Heart right ventricle (tissue), 16 donors: ENCODE measurements at regions not wholly inside any gene's neighbourhood (a gene's known extent, or its start where the extent isn't known, plus 50 kb on each side); places are given as distances from the start of the nearest gene placed in this dataset.

Source experiments
- ATAC-seq, 8 donors: fragments of 200-7000 bp; cut with Tn5 transposase; one replicate each; pipeline ENCODE4 v1.9.1; 2020; ENCODE audit warnings: mild to moderate bottlenecking in 8 of 8, moderate library complexity in 8 of 8, moderate number of reproducible peaks in 1 of 8
- DNase-seq, 2 donors: peaks; one replicate each; pipeline ENCODE4 v3.0.0-alpha.2; 2020
- H3K27ac ChIP-seq, 10 donors: fragments of 200-600 bp; sonication (generic) in 2 of 10; one replicate each; pipeline versions ENCODE4 v1.5.0 to v1.8.0; 2020 to 2022; ENCODE audit warnings: mild to moderate bottlenecking in 3 of 10
- H3K27me3 ChIP-seq, 7 donors: fragments of 200-600 bp; one replicate each; pipeline ENCODE4 v1.8.0; 2021 to 2022; ENCODE audit warnings: mild to moderate bottlenecking in 2 of 7
- H3K36me3 ChIP-seq, 9 donors: fragments of 200-600 bp; sonication (generic) in 1 of 9; one replicate each; pipeline versions ENCODE4 v1.5.0 to v1.8.0; 2020 to 2022; ENCODE audit warnings: mild to moderate bottlenecking in 2 of 9
- H3K4me1 ChIP-seq, 9 donors: fragments of 200-600 bp; sonication (generic) in 1 of 9; one replicate each; pipeline versions ENCODE4 v1.5.0 to v1.8.0; 2020 to 2022; ENCODE audit warnings: mild to moderate bottlenecking in 4 of 9
- H3K4me3 ChIP-seq, 10 donors: fragments of 200-600 bp; sonication (generic) in 2 of 10; one replicate each; pipeline versions ENCODE4 v1.5.0 to v1.8.0; 2020 to 2022; ENCODE audit warnings: mild to moderate bottlenecking in 7 of 10, moderate library complexity in 2 of 10
- H3K9me3 ChIP-seq, 11 donors: fragments of 200-600 bp in 10 of 11; sonication (generic) in 2 of 11; one replicate each; pipeline versions ENCODE4 v1.5.0 to v1.8.0; 2013 to 2022; ENCODE audit warnings: mild to moderate bottlenecking in 2 of 11, control low read depth in 1 of 11, moderate library complexity in 1 of 11
- WGBS, 2 donors: extraction: QIAGEN DNeasy Blood & Tissue Kit; methylation state at CpG; one replicate each; pipeline ENCODE4 v1.1.7; 2013; ENCODE audit warnings: inconsistent platforms in 1 of 2; 5-methylcytosine and 5-hydroxymethylcytosine counted together
- intact Hi-C, 10 donors: fragments of 100-400 bp; cut with DNase I; formaldehyde crosslinking; loops; one replicate each; pipeline versions ENCODE4 v1.11.1 to v1.14.2; 2022
- TF ChIP-seq, protein P1 (sequence below), 9 donors: fragments of 200-600 bp; sonication (generic) in 2 of 9; IDR thresholded peaks; one replicate each; pipeline versions ENCODE4 v1.5.0 to v1.8.0; 2021 to 2022; ENCODE audit warnings: antibody characterized with exemption in 9 of 9, mild to moderate bottlenecking in 5 of 9, moderate library complexity in 1 of 9
- donor health status: Arrhythmogenic right ventricular cardiomyopathy.
- donor health status: ischemic (EF 13 %, LVEDD 7.1; RV severe dilation, severe dysfunction).
- donor health status: healthy with polysubstance abuse.
- donor health status: DM: no; HTN: yes; CAD: no.
- donor health status: DM: no; HTN: no; CAD: no.
- donor health status: ischemic (EF 25% LVEDD 6.9; RV normal size, moderate dysfunction).
- donor health status: ischemic (EF 25% LVEDD 5.7; RV mildly dilated, moderate dysfunction).
- donor health status: healthy.
- donor health status: DM: yes; HTN: yes; CAD: no.
- donor health status: Ischemic cardiomyopathy.
- donor health status: ischemic (EF 35%, LVEDD 5.7; RV mildly dilated, moderate dysfunction).
- donor health status: nonischemic (EF 11% LVEDD 7.7; RV severe dilation, severe dysfunction).
- donor health status: DM: yes; HTN: yes; CAD: no.
- donor health status: PGD.
- donor health status: ischemic (EF 29% LVEDD 5.4; RV normal size, mild dysfunction).
- donor health status: nonischemic (EF 23%, LVEDD 6.1; RV moderate dilation, normal function).

DNA sequence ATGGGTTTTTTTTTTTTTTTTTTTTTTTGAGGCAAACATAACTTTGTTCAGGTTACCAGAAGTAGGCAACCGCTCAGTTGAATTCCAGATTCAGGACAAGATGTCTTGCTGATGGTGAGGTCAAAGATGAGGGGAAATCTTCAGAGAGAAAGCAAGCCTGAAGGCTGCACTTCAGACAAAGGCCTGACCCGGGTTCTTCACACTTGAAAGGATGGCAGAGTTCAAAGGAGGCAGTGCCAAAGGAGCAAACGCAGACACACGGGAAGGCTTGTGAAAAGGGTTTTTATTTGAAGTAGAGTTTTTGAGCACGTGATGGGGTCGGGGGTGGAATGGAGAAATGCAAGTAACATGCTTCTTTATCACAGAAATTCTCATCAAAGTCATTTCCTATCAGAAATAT is 960.2 kb upstream of the EEF2KMT start:
- H3K9me3 ChIP-seq = peaks cover 0 to 2% (median 0%) of the 10 kb centered on the region in 11 donors
- 58 to 61% methylated on average over 6 of the region's 6 CpGs for WGBS, 2 donors
- intact Hi-C loops = no loop called here
- TF ChIP-seq, protein P1, sequence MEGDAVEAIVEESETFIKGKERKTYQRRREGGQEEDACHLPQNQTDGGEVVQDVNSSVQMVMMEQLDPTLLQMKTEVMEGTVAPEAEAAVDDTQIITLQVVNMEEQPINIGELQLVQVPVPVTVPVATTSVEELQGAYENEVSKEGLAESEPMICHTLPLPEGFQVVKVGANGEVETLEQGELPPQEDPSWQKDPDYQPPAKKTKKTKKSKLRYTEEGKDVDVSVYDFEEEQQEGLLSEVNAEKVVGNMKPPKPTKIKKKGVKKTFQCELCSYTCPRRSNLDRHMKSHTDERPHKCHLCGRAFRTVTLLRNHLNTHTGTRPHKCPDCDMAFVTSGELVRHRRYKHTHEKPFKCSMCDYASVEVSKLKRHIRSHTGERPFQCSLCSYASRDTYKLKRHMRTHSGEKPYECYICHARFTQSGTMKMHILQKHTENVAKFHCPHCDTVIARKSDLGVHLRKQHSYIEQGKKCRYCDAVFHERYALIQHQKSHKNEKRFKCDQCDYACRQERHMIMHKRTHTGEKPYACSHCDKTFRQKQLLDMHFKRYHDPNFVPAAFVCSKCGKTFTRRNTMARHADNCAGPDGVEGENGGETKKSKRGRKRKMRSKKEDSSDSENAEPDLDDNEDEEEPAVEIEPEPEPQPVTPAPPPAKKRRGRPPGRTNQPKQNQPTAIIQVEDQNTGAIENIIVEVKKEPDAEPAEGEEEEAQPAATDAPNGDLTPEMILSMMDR (IDR thresholded peaks at IDR 0.05) = no peak
- no peak overlapping the region for H3K27ac ChIP-seq
- ATAC-seq (no peak), DNase-seq (no peak)
- H3K36me3 ChIP-seq = no peaks in the 10 kb centered on the region
- no peaks in the 10 kb centered on the region for H3K4me1 ChIP-seq
- H3K4me3 ChIP-seq = no peak overlapping the region
- H3K27me3 ChIP-seq = no peaks in the 10 kb centered on the region

DNA sequence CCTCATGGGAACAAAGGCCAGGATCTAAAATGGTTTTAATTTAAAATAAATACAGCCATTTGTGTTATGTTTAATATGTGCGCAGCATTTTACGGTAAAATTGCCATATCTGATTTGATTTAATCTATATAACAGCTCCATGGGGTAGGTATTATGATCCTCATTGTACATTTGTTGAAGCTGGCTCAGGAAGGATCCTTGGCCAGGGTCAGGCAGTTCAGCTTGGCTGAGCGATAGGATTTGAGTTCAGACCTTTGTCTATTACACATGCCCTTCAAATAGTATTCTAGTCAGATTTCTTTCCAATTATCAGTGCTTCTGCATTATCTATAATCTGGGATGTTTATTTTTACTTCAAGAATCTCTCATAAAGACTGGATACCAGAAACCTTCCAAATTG is 950.4 kb upstream of the EEF2KMT start:
- no peaks in the 10 kb centered on the region for H3K27me3 ChIP-seq
- TF ChIP-seq, protein P1 (IDR thresholded peaks at IDR 0.05) = no peak
- peaks cover 0 to 3% (median 0%) of the 10 kb centered on the region in 11 donors for H3K9me3 ChIP-seq
- no peak for ATAC-seq
- intact Hi-C loops = no loop called here
- H3K4me1 ChIP-seq = no peaks in the 10 kb centered on the region
- 90 to 95% methylated on average over 3 of the region's 3 CpGs for WGBS, 2 donors
- H3K4me3 ChIP-seq = no peak overlapping the region
- no peak overlapping the region for H3K27ac ChIP-seq
- no peak for DNase-seq
- no peaks in the 10 kb centered on the region for H3K36me3 ChIP-seq

DNA sequence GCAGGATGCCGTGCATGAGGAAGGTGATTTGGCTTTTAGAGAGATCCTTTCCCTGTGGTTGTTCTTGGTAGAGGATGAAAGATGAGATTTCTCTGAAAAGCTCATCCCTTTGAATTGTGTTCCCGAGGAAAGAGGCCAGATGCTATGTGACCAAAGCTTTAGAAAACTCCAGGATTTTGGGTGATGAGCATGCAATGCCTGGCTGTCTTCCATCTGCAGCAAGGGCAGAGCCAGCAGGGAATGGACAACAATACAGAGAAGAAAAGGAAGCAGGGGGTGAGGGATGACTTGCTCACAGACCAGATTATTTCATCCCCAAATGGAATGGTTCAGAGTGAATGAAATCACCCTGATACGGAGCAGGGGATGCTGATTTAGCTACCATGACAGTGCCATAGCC is 949.7 kb upstream of the EEF2KMT start:
- H3K36me3 ChIP-seq = no peaks in the 10 kb centered on the region
- ATAC-seq (no peak), DNase-seq (no peak)
- H3K9me3 ChIP-seq = peaks cover 0 to 6% (median 0%) of the 10 kb centered on the region in 11 donors
- TF ChIP-seq, protein P1 (IDR thresholded peaks at IDR 0.05) = no peak
- intact Hi-C loops = no loop called here
- 66 to 73% methylated on average over 3 of the region's 3 CpGs for WGBS, 2 donors
- H3K4me3 ChIP-seq = no peak overlapping the region
- no peaks in the 10 kb centered on the region for H3K27me3 ChIP-seq
- no peaks in the 10 kb centered on the region for H3K4me1 ChIP-seq
- no peak overlapping the region for H3K27ac ChIP-seq

DNA sequence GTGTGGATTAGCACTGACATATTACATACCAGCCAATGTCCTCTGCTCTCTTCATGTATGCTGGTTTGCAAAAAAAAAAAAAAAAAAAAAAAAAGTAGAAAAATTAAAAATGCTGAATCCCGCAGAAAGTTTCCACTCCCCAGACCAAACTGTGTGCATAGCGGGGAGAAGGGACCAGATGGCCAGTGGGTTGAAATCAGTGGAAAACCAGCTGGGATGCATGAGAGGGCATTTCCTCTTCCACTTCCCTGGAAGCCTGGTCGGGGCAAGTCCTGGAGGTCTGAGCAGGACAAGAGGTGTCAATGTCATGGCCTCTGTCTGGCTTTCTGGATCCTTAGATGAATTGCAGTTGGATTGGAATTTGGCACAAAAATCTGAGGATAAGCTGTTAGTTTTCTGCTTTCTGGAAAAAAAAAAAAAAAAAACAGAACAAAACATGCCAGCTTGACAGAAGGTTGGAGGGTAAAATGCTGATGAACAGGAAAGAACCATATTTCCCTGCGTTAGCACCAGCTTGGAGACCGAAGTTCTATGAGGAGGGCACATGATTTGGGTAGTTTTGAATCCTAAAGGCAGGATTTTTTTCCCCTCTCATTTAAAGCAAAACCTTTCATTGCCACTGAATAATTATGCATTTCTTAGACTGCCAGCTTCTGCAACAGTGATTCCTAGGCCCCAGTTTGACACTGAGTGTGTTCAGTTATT is 941.5 kb upstream of the EEF2KMT start:
- DNase-seq = no peak
- TF ChIP-seq, protein P1 (IDR thresholded peaks at IDR 0.05) = no peak
- Histone ChIP-seq H3K27ac (no peak overlapping the region), H3K4me3 (no peak overlapping the region), H3K36me3 (no peaks in the 10 kb centered on the region), H3K9me3 (peaks cover 0 to 19% (median 0%) of the 10 kb centered on the region in 11 donors), H3K27me3 (no peaks in the 10 kb centered on the region), H3K4me1 (no peaks in the 10 kb centered on the region)
- no peak for ATAC-seq
- WGBS, 2 donors = 79 to 83% methylated on average over 5 of the region's 5 CpGs
- intact Hi-C loops = no loop called here
